RWPE2 (cell line): ENCODE measurements at regions not wholly inside any gene's neighbourhood (a gene's known extent, or its start where the extent isn't known, plus 50 kb on each side); places are given as distances from the start of the nearest gene placed in this dataset.

ENCODE experiments used
- ATAC-seq: fragments of 200-7000 bp; cut with Tn5 transposase; 3 replicates; pipeline ENCODE4 v1.9.1; 2021; ENCODE audit warnings: low read depth
- DNase-seq: peaks from one replicate; pipeline ENCODE4 v3.0.0-alpha.2; 2020; ENCODE audit warnings: low spot score
- H3K27ac ChIP-seq: fragments of 450-650 bp; 2 replicates; pipeline ENCODE4 v1.5.1; 2017; ENCODE audit warnings: mild to moderate bottlenecking; ENCODE audit not compliant: poor library complexity, severe bottlenecking
- H3K27me3 ChIP-seq: fragments of 250-450 bp; sonication (Bioruptor Pico); 2 replicates; pipeline ENCODE4 v1.5.1; 2021; ENCODE audit warnings: mild to moderate bottlenecking, moderate library complexity; ENCODE audit not compliant: insufficient read depth, poor library complexity, severe bottlenecking
- H3K36me3 ChIP-seq: fragments of 250-450 bp; sonication (Bioruptor Pico); 2 replicates; pipeline ENCODE4 v1.5.1; 2020; ENCODE audit warnings: low read depth, mild to moderate bottlenecking, moderate library complexity
- H3K4me1 ChIP-seq: fragments of 250-450 bp; sonication (Bioruptor Pico); 2 replicates; pipeline ENCODE4 v1.5.1; 2021; ENCODE audit warnings: mild to moderate bottlenecking, moderate library complexity; ENCODE audit not compliant: insufficient read depth, poor library complexity, severe bottlenecking
- H3K4me3 ChIP-seq: fragments of 250-450 bp; sonication (Bioruptor Pico); 2 replicates; pipeline ENCODE4 v1.5.1; 2021; ENCODE audit warnings: mild to moderate bottlenecking, moderate library complexity; ENCODE audit not compliant: severe bottlenecking
- H3K9me3 ChIP-seq: fragments of 250-450 bp; sonication (Bioruptor Pico); 2 replicates; pipeline ENCODE4 v1.5.1; 2021; ENCODE audit warnings: mild to moderate bottlenecking, moderate library complexity; ENCODE audit not compliant: severe bottlenecking
- TF ChIP-seq, protein P1 (sequence below): fragments of 450-650 bp; IDR thresholded peaks from one replicate; pipeline ENCODE4 v1.5.1; 2017; ENCODE audit warnings: mild to moderate bottlenecking, moderate library complexity; ENCODE audit not compliant: poor library complexity, severe bottlenecking

DNA sequence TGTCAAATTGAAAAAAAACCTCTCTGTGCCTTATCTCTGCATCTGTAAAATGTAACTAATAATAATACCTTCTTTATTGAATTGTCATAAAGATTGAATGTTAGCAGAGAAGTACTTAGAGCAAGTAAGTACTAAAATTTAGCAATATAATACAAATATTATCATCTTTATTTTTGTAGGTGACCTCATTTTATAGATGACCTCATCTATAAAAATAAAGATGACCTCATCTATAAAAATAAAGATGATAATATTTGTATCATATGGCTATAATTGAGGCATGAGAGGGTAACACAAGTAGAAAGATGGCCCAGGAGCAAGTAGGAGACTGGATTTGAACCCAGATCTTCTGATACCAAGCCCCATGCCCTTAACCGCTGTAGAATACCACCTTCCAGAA is 193.2 kb upstream of the FOXD3 start:
- ATAC-seq = no peak
- Histone ChIP-seq H3K27me3 (peaks cover 16% of the 10 kb centered on the region), H3K27ac (no peak overlapping the region), H3K4me3 (no peak overlapping the region), H3K36me3 (no peaks in the 10 kb centered on the region), H3K9me3 (no peaks in the 10 kb centered on the region), H3K4me1 (peaks cover 4% of the 10 kb centered on the region)
- TF ChIP-seq, protein P1, sequence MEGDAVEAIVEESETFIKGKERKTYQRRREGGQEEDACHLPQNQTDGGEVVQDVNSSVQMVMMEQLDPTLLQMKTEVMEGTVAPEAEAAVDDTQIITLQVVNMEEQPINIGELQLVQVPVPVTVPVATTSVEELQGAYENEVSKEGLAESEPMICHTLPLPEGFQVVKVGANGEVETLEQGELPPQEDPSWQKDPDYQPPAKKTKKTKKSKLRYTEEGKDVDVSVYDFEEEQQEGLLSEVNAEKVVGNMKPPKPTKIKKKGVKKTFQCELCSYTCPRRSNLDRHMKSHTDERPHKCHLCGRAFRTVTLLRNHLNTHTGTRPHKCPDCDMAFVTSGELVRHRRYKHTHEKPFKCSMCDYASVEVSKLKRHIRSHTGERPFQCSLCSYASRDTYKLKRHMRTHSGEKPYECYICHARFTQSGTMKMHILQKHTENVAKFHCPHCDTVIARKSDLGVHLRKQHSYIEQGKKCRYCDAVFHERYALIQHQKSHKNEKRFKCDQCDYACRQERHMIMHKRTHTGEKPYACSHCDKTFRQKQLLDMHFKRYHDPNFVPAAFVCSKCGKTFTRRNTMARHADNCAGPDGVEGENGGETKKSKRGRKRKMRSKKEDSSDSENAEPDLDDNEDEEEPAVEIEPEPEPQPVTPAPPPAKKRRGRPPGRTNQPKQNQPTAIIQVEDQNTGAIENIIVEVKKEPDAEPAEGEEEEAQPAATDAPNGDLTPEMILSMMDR = no peak
- DNase-seq = no peak

- no peak for DNase-seq
- Histone ChIP-seq H3K4me3 (no peak overlapping the region), H3K36me3 (no peaks in the 10 kb centered on the region), H3K9me3 (no peaks in the 10 kb centered on the region), H3K4me1 (peaks cover 4% of the 10 kb centered on the region), H3K27ac (no peak overlapping the region), H3K27me3 (peaks cover 23% of the 10 kb centered on the region)
- TF ChIP-seq, protein P1 = no peak
- ATAC-seq = no peak
Observed at GRCh38 chr1:63129855-63130254, 192.5 kb upstream of the FOXD3 start.

- DNase-seq (no peak), ATAC-seq (no peak)
- TF ChIP-seq, protein P1 = no peak
- H3K36me3 ChIP-seq = no peaks in the 10 kb centered on the region
- no peak overlapping the region for H3K27ac ChIP-seq
- H3K4me1 ChIP-seq = no peaks in the 10 kb centered on the region
- H3K27me3 ChIP-seq = peaks cover 37% of the 10 kb centered on the region
- H3K4me3 ChIP-seq = no peak overlapping the region
- H3K9me3 ChIP-seq = no peaks in the 10 kb centered on the region
Observed at GRCh38 chr1:63134501-63135173, 187.7 kb upstream of the FOXD3 start.

GRCh38 chr1:63135174-63135512 is 187.2 kb upstream of the FOXD3 start:
- H3K36me3 ChIP-seq = no peaks in the 10 kb centered on the region
- DNase-seq (no peak), ATAC-seq (no peak)
- peaks cover 37% of the 10 kb centered on the region for H3K27me3 ChIP-seq
- H3K9me3 ChIP-seq = no peaks in the 10 kb centered on the region
- TF ChIP-seq, protein P1 = no peak
- H3K4me3 ChIP-seq = no peak overlapping the region
- no peak overlapping the region for H3K27ac ChIP-seq
- H3K4me1 ChIP-seq = no peaks in the 10 kb centered on the region

GRCh38 chr1:63135801-63136200 is 186.6 kb upstream of the FOXD3 start:
- no peaks in the 10 kb centered on the region for H3K9me3 ChIP-seq
- ATAC-seq (no peak), DNase-seq (no peak)
- no peak overlapping the region for H3K27ac ChIP-seq
- no peak overlapping the region for H3K4me3 ChIP-seq
- no peaks in the 10 kb centered on the region for H3K36me3 ChIP-seq
- TF ChIP-seq, protein P1 = no peak
- H3K4me1 ChIP-seq = no peaks in the 10 kb centered on the region
- H3K27me3 ChIP-seq = peaks cover 37% of the 10 kb centered on the region
